H54 (cell line): ENCODE measurements at regions not wholly inside any gene's neighbourhood (a gene's known extent, or its start where the extent isn't known, plus 50 kb on each side); places are given as distances from the start of the nearest gene placed in this dataset.

Experiments used
- DNase-seq: peaks from one replicate; pipeline ENCODE4 v3.0.0; 2011; ENCODE audit warnings: low spot score, mixed read lengths; ENCODE audit not compliant: insufficient read length
- FAIRE-seq: peaks from 3 replicates; lab custom pipeline; 2011; peaks lifted over from hg19 to GRCh38; lab: Jason Lieb, UNC
- POLR2A ChIP-seq: IDR thresholded peaks from 2 replicates; pipeline ENCODE4 v1.6.1; 2011; ENCODE audit warnings: low read depth, mild to moderate bottlenecking, low read length

DNA sequence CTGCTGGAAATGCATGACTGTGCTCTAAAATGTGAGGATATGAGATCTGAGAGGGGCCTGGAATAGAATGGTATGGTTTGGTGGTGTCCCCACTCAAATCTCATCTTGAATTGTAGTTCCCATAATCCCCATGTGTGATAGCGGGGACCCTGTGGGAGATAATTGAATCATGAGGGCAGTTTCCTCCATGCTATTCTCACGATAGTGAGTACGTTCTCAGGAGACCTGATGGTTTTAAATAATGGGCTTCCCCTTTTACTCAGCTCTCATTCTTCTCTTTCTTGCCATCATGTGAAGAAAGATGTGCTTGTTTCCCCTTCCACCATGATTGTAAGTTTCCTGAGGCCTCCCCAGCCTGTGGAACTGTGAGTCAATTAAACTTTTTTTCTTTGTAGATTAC is 133.6 kb upstream of the ADAMTS16 start:
- no peak for TF ChIP-seq POLR2A
- no peak for DNase-seq
- no peak for FAIRE-seq

DNA sequence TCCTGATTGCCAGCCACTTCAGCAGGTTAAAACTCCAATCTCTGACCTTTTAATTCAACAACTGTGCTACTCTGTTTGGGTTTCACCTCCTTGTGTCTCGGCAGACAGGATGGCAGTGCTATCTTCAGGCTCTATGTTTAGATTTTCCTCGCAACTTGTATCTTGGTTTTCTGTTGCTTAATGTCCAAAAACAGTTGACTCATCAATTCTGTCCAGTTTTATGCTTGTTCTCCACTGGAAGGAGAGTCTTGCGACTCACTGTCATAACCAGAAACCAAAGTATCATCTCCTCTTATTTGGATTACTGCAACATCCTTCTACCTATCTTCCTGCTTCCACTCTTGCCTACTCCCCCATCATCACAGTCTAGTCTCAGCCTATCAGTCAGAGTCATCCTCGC is 130.9 kb upstream of the ADAMTS16 start:
- DNase-seq (no peak), FAIRE-seq (no peak)
- no peak for TF ChIP-seq POLR2A

DNA sequence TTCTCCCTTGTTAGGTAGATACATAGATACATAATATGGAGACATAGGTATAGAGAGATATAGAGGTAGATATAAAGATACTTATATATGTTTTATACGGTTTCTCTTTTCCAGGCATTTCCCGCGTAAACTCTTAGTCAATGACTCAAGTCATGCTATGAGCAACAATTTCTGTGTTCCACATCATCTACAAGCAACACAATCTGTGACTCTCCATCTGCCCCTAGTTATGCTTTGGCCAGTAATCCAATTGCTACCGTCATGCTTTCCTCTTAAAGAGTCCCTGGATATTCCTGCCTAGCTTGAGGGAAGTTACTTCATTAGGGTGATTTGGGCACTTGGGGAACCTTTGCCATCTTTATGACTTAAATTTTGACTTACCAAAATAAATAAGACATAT is 129.0 kb upstream of the ADAMTS16 start:
- no peak for FAIRE-seq
- no peak for TF ChIP-seq POLR2A

GRCh38 chr5:5014586-5015235 is 125.4 kb upstream of the ADAMTS16 start:
- DNase-seq (peak; percentile 57), FAIRE-seq (peak; percentile 86)
- TF ChIP-seq POLR2A, result no peak

More for the DNA sequence above, 129.0 kb upstream of the ADAMTS16 start:
- no peak for DNase-seq

DNA sequence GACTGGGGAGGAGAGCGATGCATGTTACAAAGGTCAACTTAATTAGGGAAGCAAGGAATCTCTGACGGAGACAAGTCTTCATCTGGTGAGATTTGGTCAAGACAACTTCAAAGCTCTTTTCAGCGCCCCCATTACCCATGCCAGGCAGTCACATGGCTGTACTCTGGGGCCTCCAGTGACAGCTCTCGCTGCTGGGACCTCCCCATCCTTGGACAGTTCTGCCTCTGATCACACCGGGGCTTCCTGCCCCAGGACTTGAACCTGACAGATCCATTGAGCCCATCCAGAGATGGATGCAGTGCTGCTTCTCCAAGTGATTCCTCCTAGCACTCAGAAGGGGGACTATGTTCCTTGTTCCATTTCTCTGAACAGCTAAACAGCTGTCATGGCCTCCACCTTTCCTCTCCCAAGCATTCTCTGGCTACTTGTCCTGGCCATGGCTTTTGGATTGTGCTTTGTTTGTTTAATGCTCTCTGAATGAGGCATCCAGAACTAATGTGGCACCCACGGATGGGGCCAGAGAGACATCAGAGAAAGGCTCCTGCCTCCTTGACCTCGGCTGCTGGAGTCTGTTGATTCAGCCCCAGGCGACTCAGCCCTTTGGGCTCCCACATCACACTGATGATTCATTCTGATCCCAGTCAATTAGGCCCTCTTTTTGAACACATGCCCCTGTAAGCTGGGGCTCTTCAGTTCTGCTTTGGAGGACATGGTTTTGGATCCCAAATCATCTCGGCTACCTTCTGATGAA is 122.1 kb upstream of the ADAMTS16 start:
- peak; percentile 80 for FAIRE-seq
- no peak for TF ChIP-seq POLR2A
- peak; percentile 77 for DNase-seq

GRCh38 chr5:5018578-5018970 is 121.6 kb upstream of the ADAMTS16 start:
- DNase-seq, result peak; percentile 46
- TF ChIP-seq POLR2A, result no peak
- peak; percentile 57 for FAIRE-seq

GRCh38 chr5:5021436-5021835 is 118.7 kb upstream of the ADAMTS16 start:
- TF ChIP-seq POLR2A, result no peak
- DNase-seq (no peak), FAIRE-seq (no peak)

DNA sequence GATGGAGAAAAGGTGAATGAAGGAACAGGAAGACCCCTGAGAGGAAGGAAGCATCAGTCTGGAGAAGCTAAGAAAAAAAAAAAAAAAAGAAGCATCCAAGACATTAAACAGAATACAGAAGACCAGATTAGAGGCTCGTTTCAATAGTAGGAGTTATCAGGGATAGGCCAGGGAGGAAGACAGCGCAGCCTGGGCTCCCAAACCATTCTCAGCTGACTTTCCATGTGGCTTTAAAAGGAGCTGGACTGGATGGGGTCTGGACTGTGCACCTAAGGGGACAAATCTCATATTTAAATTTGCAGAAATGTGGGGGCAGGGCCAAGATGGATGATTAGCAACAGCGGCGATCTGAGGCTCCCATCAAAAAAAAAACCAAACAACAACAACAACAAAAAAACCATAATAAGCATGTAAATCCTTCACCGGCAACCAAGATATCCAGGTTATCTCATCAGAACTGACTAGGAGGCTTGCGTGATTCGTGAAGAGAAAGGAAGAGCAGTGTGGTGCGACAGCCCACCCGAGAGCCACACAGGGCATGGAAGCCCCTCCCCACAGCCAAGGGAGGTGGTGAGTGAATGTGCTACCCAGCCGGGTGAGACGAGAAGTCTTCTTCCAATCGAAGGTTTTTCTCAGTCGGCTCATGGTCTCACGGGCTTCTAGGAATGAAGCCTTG is 114.9 kb upstream of the ADAMTS16 start:
- no peak for FAIRE-seq
- no peak for TF ChIP-seq POLR2A

GRCh38 chr5:5025774-5026408 is 114.2 kb upstream of the ADAMTS16 start:
- FAIRE-seq (peak; percentile 97), DNase-seq (peak; percentile 42)
- TF ChIP-seq POLR2A, result peak; percentile 24; the same call in 1 of the 2 replicates

More for the DNA sequence above, 114.9 kb upstream of the ADAMTS16 start:
- peak; percentile 13 for DNase-seq

- no peak for TF ChIP-seq POLR2A
- FAIRE-seq (peak; percentile 78), DNase-seq (peak; percentile 18)
Measured at GRCh38 chr5:5026409-5026785, 113.7 kb upstream of the ADAMTS16 start.

DNA sequence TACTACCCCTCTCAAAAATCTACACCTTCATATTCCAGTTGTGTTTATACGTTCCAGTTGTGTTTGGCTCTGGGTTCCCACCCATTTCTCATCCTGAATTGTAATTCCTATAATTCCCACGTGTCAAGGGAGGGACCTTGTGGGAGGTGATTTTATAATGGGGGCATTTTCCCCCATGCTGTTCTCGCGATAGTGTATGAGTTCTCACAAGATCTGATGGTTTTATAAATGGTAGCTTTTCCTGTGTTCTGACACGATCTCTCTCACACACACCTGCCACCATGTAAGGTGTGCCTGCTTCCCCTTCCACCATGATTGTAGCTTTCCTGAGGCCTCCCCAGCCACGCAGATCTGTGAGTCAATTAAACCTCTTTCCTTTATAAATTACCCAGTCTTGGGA is 108.5 kb upstream of the ADAMTS16 start:
- no peak for TF ChIP-seq POLR2A
- DNase-seq, result no peak
- no peak for FAIRE-seq

GRCh38 chr5:5037674-5038073 is 102.5 kb upstream of the ADAMTS16 start:
- DNase-seq, result no peak
- no peak for FAIRE-seq
- TF ChIP-seq POLR2A, result no peak

DNA sequence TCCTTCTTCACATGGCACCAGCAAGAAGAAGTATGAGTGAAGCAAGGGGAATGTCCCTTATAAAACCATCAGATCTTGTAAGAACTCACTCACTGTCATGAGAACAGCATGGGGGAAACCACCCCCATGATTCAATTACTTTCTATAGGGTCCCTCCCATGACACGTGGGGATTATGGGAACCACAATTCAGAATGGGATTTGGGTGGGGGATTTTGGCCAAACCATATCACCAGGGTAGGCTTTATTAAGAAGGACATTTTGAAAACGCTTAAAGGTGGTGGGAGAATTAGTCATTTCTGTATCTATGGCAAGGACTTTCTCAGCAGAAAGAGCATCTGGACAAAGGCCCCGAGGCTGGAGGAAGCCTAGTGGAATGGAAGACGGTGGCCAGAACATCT is 100.2 kb upstream of the ADAMTS16 start:
- no peak for TF ChIP-seq POLR2A
- DNase-seq (no peak), FAIRE-seq (no peak)

- no peak for TF ChIP-seq POLR2A
- FAIRE-seq, result no peak
- DNase-seq, result no peak
Measured at GRCh38 chr5:5040712-5041111, 99.4 kb upstream of the ADAMTS16 start.

DNA sequence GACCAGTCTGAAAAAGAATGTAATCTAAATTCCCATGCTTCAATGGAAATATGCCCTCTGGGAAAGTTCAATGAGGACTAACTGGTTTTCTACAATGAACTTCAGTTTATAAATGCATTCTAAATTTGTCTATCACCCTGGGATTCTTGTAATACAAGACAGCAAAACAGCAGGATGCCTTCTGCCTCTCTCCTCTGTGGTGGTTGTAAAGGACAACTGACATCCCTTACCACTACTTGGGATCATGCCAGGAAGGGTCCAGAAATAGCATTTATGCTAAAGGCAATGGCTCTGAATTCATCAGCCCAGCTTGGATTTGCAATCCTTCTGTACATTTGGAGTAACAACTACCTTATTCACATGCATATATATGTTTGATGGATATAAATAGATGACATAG is 97.3 kb upstream of the ADAMTS16 start:
- no peak for DNase-seq
- no peak for FAIRE-seq
- no peak for TF ChIP-seq POLR2A
